ENCODE measurements at regions not wholly inside any gene's neighbourhood (a gene's known extent, or its start where the extent isn't known, plus 50 kb on each side); places are given as distances from the start of the nearest gene placed in this dataset.
"Not testable (repeated sequence)": the region's sequence is repeated elsewhere in the genome, so short reads cannot be mapped to it uniquely, and the experiment has no call there.

- no peak for DNase-seq
Measured at GRCh38 chr9:115326461-115326860, 208.5 kb upstream of the TNC start.

- DNase-seq: no peak
Measured at GRCh38 chr9:115327436-115328122, 209.6 kb upstream of the TNC start.

GRCh38 chr9:115328228-115328627, 210.3 kb upstream of the TNC start:
- no peak for DNase-seq

GRCh38 chr9:115328677-115329076, 210.7 kb upstream of the TNC start:
- DNase-seq: no peak

GRCh38 chr9:115333277-115334070, 215.5 kb upstream of the TNC start:
- no peak for DNase-seq

- DNase-seq: no peak
Measured at GRCh38 chr9:115335439-115335838, 217.5 kb upstream of the TNC start.

GRCh38 chr9:115340314-115340713, 222.4 kb upstream of the TNC start:
- no peak for DNase-seq

GRCh38 chr9:115341426-115341825, 223.5 kb upstream of the TNC start:
- no peak for DNase-seq

- DNase-seq: not testable (repeated sequence)
Measured at GRCh38 chr9:115347776-115348175, 229.8 kb upstream of the TNC start.

- DNase-seq: not testable (repeated sequence)
Measured at GRCh38 chr9:115348936-115349335, 231.0 kb upstream of the TNC start.

GRCh38 chr9:115349542-115349941, 231.6 kb upstream of the TNC start:
- DNase-seq: no peak

GRCh38 chr9:115350548-115350947, 232.6 kb upstream of the TNC start:
- DNase-seq: no peak

GRCh38 chr9:115353681-115354080, 235.7 kb upstream of the TNC start:
- DNase-seq: no peak

GRCh38 chr9:115357821-115358220, 239.9 kb upstream of the TNC start:
- DNase-seq: no peak

GRCh38 chr9:115359017-115359780, 241.2 kb upstream of the TNC start:
- DNase-seq: no peak

- DNase-seq: no peak
Measured at GRCh38 chr9:115360122-115360521, 242.2 kb upstream of the TNC start.

- no peak for DNase-seq
Measured at GRCh38 chr9:115362101-115362500, 244.1 kb upstream of the TNC start.

GRCh38 chr9:115362640-115363039, 244.7 kb upstream of the TNC start:
- no peak for DNase-seq

- no peak for DNase-seq
Measured at GRCh38 chr9:115364991-115365390, 247.0 kb upstream of the TNC start.

- DNase-seq: no peak
Measured at GRCh38 chr9:115367321-115367720, 249.4 kb upstream of the TNC start.

- no peak for DNase-seq
Measured at GRCh38 chr9:115367780-115368525, 250.0 kb upstream of the TNC start.

GRCh38 chr9:115369322-115369957, 251.5 kb upstream of the TNC start:
- no peak for DNase-seq

Measured in CD4-positive, alpha-beta T cell treated with Interleukin-4 for 4 hours (primary cell).